ENCODE measurements at regions not wholly inside any gene's neighbourhood (a gene's known extent, or its start where the extent isn't known, plus 50 kb on each side); places are given as distances from the start of the nearest gene placed in this dataset.
"Not testable (repeated sequence)": the region's sequence is repeated elsewhere in the genome, so short reads cannot be mapped to it uniquely, and the experiment has no call there.

DNA sequence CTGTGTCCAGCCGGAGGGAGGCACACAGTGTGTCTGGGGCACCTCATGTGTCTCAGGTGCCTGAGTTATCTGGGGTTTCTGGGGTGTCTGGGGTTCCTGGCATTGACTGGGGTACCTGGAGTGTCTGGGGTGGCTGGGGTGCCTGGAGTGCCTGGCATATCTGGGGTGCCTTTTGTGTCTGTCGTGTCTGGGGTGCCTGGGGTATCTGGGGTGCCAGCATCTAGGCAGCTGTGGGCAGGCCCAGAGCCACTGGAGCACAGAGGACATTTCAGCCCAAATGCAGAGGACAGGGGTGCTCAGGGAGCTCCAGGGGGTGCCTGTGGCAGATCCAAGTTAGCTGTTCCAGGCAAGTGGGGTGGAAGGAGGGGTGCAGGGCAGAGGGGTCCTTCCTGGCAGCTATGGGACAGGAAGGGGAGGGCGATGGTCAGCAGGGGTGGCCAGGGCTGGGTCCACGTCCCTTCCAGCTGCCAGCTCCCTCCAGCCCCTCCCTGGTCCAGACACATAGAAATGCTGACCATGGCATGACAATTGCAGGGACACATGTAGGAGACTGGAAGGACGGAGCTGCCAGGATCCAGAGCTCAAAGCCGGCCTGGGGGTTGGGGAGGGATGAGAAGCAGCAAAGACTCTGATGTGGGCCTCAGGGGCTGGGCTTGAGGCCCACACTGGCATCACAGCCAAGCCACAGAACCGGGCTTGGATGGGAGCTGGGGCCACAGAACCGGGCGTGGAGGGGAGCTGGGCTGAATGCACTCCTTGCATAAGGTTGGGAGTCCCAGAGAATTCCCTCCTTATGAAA lies 133.0 kb downstream of the BRD1 start:
- DNase-seq: no peak

GRCh38 chr22:49693848-49694247 lies 133.8 kb downstream of the BRD1 start:
- no peak for DNase-seq

GRCh38 chr22:49693416-49693815 lies 134.3 kb downstream of the BRD1 start:
- DNase-seq: no peak

DNA sequence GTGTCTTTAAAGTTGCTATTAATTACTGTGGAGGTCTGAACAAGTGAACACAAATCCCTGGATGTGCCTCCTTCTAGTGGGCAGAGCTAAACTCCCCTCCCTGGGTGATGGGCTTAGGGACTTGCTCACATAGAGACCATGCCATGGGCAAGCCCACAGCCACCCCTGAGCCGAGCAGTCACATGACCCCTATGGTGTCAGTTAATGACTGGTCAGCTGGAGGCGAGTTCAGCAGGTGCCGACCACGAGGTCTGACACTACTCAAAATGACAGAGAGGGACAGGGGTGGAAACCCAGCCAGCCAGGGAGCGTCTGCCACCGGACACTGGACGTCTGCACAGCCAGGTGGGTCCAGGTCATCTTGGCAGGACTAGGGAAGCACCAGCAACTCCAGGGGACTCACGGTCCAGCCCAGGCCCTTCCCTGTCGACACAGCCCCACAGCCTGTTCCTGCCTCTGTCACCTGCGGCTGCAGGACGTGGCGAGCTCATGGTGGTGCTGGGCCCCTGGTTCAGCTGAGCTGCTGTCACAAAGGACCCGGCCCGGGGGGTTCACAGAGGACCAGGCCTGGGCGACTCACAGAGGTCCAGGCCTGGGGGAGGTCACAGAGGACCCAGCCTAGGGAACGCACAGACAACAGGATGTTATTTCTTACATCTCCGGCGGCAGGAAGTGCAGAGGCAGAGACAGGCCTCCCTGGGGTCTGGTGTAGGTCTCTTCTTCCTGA lies 135.0 kb downstream of the BRD1 start:
- DNase-seq: no peak

GRCh38 chr22:49691256-49691655 lies 136.4 kb downstream of the BRD1 start:
- no peak for DNase-seq

GRCh38 chr22:49690454-49690853 lies 137.2 kb downstream of the BRD1 start:
- no peak for DNase-seq

- no peak for DNase-seq
Measured at GRCh38 chr22:49689858-49690257, 137.8 kb downstream of the BRD1 start.

DNA sequence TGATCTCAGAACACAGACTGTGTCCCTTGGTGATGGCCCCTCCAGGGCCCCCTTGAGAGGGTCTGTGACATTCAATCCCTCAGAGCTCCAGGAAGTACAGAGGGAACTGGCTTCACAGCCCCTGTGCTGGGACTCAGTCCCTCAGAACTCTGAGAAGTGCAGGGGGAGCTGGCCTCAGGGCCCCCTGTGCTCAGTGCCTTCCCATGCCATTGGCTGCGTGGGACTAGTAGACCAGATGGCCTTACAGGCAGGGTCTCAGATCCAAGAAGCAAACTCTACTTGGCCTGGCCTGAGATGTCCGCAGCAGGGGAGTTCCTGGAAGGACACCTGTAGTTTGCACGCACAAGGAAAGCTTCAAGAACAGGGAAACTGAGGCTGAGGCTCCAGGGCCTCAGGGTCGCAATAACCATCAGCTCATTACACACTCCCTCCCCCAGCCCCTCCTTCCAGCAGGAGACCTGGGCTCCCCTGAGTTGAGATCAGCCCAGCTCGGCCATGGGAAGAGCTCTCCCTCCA lies 138.4 kb downstream of the BRD1 start:
- no peak for DNase-seq

DNA sequence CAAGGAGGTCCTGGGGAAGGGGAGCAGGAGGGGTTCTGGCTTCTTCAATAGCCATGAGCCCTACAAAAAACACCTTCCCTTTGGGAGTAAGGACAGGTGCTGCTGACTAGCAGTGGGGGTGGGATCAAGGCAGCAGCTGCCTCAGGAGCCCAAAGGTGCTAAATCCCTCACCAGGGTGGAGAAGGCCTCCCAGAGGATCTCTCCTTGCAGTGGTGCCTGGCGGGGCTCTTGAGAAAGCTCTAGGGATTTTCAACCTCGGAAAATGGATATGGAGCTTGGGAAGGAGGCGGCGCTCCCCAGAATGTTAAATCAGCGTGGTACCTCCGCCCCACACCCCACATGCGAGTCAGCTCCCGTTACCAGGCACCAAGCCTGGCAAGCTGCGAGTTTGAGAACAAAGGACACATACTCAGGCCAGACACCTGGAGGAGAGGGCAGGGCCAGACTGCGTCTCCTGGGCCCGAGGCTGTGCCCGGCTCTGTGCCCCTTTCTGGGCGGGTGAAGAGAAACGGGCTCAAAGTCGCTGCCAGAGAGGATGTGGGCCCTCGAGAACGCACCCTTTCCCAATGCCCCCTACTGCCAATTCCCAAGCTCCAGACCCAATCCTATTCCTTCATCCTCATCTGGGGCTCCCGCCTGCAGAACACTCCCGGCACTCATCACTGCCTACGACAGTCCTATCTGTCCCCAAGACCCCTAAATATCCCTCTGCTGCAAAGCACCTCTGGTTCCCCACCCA lies 139.0 kb downstream of the BRD1 start:
- no peak for DNase-seq

DNA sequence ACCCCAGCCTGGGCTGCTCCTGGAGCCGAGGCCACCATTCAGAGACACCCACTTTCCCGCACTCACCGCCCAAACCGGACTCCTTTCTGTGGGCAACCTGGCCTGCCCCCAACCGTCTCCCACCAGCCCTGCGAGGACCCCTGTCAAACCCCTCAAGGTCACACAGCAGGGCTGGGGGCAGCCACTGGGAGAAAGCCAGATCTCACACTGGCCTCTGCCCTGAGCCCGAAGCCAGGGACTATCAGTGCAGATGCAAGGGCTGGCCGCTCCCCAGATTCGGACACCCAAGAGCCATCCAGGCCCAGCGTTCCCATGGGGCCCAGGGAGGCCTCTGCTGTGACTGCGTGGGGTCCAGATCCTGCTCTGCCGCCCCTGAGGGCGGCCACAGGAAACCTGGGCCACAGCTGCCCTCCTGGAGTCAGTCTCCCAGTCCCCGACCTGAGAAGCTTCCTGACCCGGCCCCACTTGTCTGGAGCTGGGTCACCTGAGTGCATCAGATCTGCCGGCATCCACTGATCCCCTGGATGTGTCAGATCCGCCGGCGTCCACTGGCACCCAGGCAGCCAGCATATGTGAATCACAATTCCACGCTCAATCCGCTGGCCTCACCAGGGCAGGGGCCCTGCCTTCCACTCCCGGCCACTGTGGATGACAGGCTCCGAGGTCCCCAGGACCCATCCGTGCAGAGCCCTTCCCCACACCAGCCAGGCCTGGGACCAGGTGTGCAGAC lies 139.7 kb downstream of the BRD1 start:
- no peak for DNase-seq

DNA sequence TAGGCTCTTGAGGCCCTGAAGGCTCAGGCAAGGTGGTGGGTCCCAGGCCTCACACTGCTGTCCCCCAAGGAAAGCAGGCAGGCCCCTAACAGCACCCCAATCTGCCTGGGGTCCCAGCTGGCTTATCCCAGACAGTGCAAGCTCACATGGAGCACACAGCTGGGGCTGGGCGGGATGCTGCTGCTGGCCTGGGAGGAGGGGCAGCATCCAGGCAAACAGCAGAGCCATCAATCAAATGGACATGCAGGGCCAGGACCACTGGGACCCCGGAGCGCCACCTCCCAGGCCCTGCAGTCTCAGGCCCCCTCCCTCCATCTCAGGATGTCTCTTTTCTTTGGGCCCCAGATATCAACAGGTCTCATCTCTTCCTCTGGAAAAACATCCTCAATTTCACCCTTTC lies 140.3 kb downstream of the BRD1 start:
- no peak for DNase-seq

DNA sequence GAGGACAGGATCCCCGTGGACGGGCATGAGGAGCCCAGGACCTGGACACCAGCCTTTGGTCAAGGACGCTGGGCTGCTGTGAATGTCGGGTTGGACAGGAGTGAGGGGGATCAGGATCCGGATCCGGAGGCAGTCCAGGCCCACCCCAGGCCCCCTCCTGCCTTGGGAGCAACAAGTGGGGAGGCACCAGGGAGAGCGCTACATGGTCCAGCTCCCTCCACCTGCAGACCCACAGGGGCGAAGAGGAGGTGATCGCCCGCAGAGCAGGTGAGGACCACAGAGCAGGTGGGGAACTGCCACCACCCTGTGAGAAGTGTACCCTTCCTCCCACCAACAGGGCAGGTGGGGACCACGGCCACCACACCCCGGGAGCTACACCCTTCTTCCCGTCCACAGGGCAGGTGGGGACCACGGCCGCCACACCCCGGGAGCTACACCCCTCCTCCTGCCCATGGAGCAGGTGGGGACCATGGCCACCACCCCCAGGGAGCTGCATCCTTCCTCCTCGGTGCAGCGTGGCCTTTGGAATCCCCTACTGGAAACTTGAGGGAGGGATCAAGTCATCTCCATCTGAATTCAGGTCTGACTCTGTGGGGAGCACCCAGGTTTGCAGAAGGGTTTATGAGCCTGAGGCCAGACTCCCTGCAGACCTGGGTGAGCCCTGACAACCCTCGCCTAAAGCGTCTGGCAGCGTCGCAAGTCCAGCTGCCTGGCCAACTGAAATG lies 141.0 kb downstream of the BRD1 start:
- DNase-seq: no peak

DNA sequence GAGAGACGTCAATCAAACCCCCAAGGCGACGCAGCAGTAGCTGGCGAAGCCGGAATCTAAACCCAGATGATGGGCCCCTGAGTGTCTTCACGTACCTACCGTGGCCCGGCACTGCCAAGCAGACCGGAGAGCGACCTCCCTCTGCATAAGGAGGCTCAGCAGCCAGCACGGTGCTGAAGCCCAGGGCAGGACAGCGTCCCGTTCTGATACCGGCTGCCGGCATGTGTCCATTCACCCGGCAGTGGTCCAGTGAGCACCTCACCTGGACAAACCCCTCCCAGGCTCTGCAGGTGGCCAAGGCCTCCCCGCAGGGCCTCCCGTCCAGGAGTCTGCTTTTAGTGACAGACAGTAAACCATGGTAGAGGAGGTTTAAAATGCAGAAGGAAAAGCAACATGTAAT lies 142.0 kb downstream of the BRD1 start:
- DNase-seq: no peak

DNA sequence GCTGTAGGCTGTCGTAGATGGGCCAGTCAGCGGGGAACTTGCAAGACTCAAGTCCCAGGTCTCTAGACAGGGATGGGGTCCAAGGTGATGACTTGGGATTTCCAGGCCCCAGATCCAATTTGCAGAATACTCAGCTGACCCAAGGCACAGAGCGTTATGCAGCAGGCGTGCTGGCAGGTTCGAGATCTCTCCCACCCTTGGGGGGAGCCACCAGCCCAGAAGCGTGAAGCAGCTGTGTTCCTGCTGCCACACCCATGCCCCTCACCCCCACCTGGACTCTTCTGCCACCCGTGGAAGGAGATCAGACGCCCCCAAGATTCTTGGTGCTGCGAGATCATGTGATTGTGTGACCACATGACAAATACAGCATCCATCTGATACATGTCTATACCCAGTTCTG lies 142.6 kb downstream of the BRD1 start:
- DNase-seq: no peak

- DNase-seq: no peak
Measured at GRCh38 chr22:49683032-49683431, 144.6 kb downstream of the BRD1 start.

DNA sequence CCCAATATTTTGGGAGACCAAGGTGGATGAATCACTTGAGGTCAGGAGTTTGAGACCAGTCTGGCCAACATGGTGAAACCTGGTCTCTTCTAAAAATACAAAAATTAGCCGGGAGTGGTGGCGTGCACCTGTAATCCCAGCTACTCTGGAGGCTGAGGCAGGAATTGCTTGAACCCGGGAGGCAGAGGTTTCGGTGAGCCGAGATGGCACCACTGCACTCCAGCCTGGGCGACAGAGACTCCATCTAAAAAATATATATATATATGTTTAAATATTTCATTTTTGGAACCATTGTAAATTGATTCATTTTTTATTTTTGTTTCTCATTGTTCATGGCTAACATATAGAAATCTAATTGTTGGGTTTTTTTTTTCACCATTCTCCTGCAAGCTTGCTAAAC lies 146.9 kb downstream of the BRD1 start:
- not testable (repeated sequence) for DNase-seq

- DNase-seq: no peak
Measured at GRCh38 chr22:49678842-49679170, 148.9 kb downstream of the BRD1 start.

- no peak for DNase-seq
Measured at GRCh38 chr22:49678137-49678841, 149.4 kb downstream of the BRD1 start.

GRCh38 chr22:49677495-49677889 lies 150.2 kb downstream of the BRD1 start:
- DNase-seq: no peak

GRCh38 chr22:49676783-49677494 lies 150.7 kb downstream of the BRD1 start:
- DNase-seq: no peak

DNA sequence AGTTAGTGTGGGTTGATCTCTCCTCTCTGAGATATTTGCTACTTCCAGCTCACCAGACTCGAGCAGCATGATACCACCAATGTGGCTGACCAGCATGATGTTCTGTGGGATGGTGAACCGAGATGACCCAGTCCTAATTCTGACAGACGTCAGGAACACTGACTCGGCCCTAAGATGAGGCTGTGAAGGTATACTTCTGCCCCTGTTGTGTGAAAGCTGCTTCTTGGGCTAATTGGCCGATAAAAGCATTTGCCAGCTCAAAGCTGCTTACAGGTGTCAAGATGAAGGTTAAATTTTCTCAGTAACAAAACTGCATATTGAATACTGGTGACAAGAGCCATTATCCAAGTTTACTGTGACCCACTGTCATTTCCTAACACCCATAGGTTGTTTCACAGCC lies 151.4 kb downstream of the BRD1 start:
- no peak for DNase-seq

Measured in amniotic stem cell (primary cell).